ENCODE measurements at regions not wholly inside any gene's neighbourhood (a gene's known extent, or its start where the extent isn't known, plus 50 kb on each side); places are given as distances from the start of the nearest gene placed in this dataset.

GRCh38 chr20:12074111-12074655, 156.5 kb downstream of the BTBD3 start:
- POLR2A ChIA-PET, result no interaction called here

More at GRCh38 chr20:12074111-12074655, 156.5 kb downstream of the BTBD3 start:
- intact Hi-C loops (cut with micrococcal nuclease) (no loop called here), dilution Hi-C loops (cut with MboI; ENCODE audit: extremely low pct_ligation_motif_present, low sequenced_read_pairs) (no loop called here)
- Histone ChIP-seq H3K4me1 (ENCODE audit: control insufficient read depth, extremely low read depth, insufficient read depth, low read length) (no peaks in the 10 kb centered on the region), H2AFZ (ENCODE audit: low read depth, low read length) (no peak overlapping the region), H3K9ac (replicated peaks; ENCODE audit: extremely low read depth, insufficient read depth, low read length) (no peak overlapping the region), H3K27ac (ENCODE audit: insufficient read depth, low read depth, low read length) (no peak overlapping the region), H3K36me3 (ENCODE audit: control insufficient read depth in 2 of 2, extremely low read depth in 1 of 2, insufficient read depth in 2 of 2, low read length in 2 of 2) (no peaks in the 10 kb centered on the region), H3K4me2 (ENCODE audit: insufficient read depth, low read length) (no peak overlapping the region), H3K4me3 (replicated peaks in 1 of 3; ENCODE audit: insufficient read depth in 1 of 3, low read depth in 1 of 3, low read length in 3 of 3) (no peak overlapping the region), H3K9me3 (replicated peaks; ENCODE audit: control insufficient read depth, insufficient read depth, low read length) (no peaks in the 10 kb centered on the region), H3K27me3 (ENCODE audit: control insufficient read depth in 2 of 2, insufficient read depth in 2 of 2, low read length in 2 of 2) (no peaks in the 10 kb centered on the region), H3K9me1 (replicated peaks; ENCODE audit: control insufficient read depth, extremely low read depth, insufficient read depth, low read length) (no peaks in the 10 kb centered on the region), H4K20me1 (replicated peaks; ENCODE audit: control insufficient read depth, extremely low read depth, insufficient read depth, low read length) (no peaks in the 10 kb centered on the region), H3K79me2 (ENCODE audit: control insufficient read depth, insufficient read depth, low read length) (no peaks in the 10 kb centered on the region)
- DNase-seq (ENCODE audit: low read depth, low spot score) (no peak), FAIRE-seq (no peak)
- CTCF ChIA-PET, result no interaction called here
- no peak for TF ChIP-seq POLR2A (IDR thresholded peaks at IDR 0.05; ENCODE audit: low read depth, low read length)
- TF ChIP-seq FOS (IDR thresholded peaks at IDR 0.05; ENCODE audit: borderline replicate concordance, insufficient read depth, low read length), result no peak
- no peak for TF ChIP-seq CTCF (IDR thresholded peaks at IDR 0.05; ENCODE audit: extremely low read depth in 1 of 2, insufficient read depth in 1 of 2, low read depth in 1 of 2, low read length in 2 of 2)
- no peak for TF ChIP-seq GATA2 (IDR thresholded peaks at IDR 0.05; ENCODE audit: insufficient read depth, insufficient read length, low read depth, low read length)
- TF ChIP-seq POLR2AphosphoS5 (IDR thresholded peaks at IDR 0.05; ENCODE audit: insufficient read depth, low read depth, low read length), result no peak
- TF ChIP-seq MAX (IDR thresholded peaks at IDR 0.05; ENCODE audit: insufficient read depth, insufficient read length), result no peak
- no peak for TF ChIP-seq JUN (IDR thresholded peaks at IDR 0.05; ENCODE audit: borderline replicate concordance, insufficient read depth, insufficient read length, low read depth)
- TF ChIP-seq MYC (IDR thresholded peaks at IDR 0.05; ENCODE audit: low read depth, low read length), result no peak
- TF ChIP-seq EZH2 (IDR thresholded peaks at IDR 0.05; ENCODE audit: borderline replicate concordance, low read depth, low read length, severe bottlenecking), result no peak
- BruUV-seq (replicated peaks), result no TSS peak
